HepG2 (cell line): ENCODE measurements at regions not wholly inside any gene's neighbourhood (a gene's known extent, or its start where the extent isn't known, plus 50 kb on each side); places are given as distances from the start of the nearest gene placed in this dataset.
A peak's percentile ranks its signal among the peaks of the same experiment; 100 is the strongest.

Experiments used
- CBX1 ChIP-seq: IDR thresholded peaks from one replicate; pipeline ENCODE4 v1.6.1; 2016; ENCODE audit warnings: antibody characterized with exemption, low read depth
- CEBPB ChIP-seq: IDR thresholded peaks from 2 replicates; pipeline ENCODE4 v1.6.1; 2011; ENCODE audit warnings: low read depth, low read length, improper control_type of control experiment, borderline replicate concordance
- CHD2 ChIP-seq: IDR thresholded peaks from 2 replicates; pipeline ENCODE4 v1.6.1; 2011; ENCODE audit warnings: low read depth, low read length, improper control_type of control experiment
- FOXM1 ChIP-seq: sonication (generic); formaldehyde crosslinking; IDR thresholded peaks from 2 replicates; pipeline ENCODE4 v1.5.0; 2020; ENCODE audit warnings: missing genetic modification reagents
- GATAD2A ChIP-seq: IDR thresholded peaks from 2 replicates; pipeline ENCODE4 v1.6.1; 2016
- HES4 ChIP-seq: sonication (generic); formaldehyde crosslinking; IDR thresholded peaks from 2 replicates; pipeline ENCODE4 v1.9.0; 2021; ENCODE audit warnings: mild to moderate bottlenecking, missing genetic modification reagents, borderline replicate concordance
- JUN ChIP-seq: sonication (generic); formaldehyde crosslinking; IDR thresholded peaks from 2 replicates; pipeline ENCODE4 v1.4.0; 2020; ENCODE audit warnings: mild to moderate bottlenecking, missing genetic modification reagents
- MXD4 ChIP-seq: IDR thresholded peaks from 2 replicates; pipeline ENCODE4 v1.6.1; 2016; ENCODE audit warnings: mild to moderate bottlenecking, missing biosample characterization, missing genetic modification reagents
- NCOA2 ChIP-seq: sonication (generic); formaldehyde crosslinking; IDR thresholded peaks from 2 replicates; pipeline ENCODE4 v1.8.0; 2022; ENCODE audit warnings: inconsistent platforms
- NFYB ChIP-seq: sonication (generic); formaldehyde crosslinking; IDR thresholded peaks from 2 replicates; pipeline ENCODE4 v1.4.0; 2020; ENCODE audit warnings: missing genetic modification reagents
- SAFB2 ChIP-seq: sonication (generic); formaldehyde crosslinking; IDR thresholded peaks from 2 replicates; pipeline ENCODE4 v1.5.1; 2020; ENCODE audit warnings: missing genetic modification reagents, low read depth, mild to moderate bottlenecking, borderline replicate concordance
- SP4 ChIP-seq: sonication (generic); formaldehyde crosslinking; IDR thresholded peaks from 2 replicates; pipeline ENCODE4 v1.8.1; 2023; ENCODE audit warnings: mild to moderate bottlenecking, missing genetic modification reagents
- SRY ChIP-seq: sonication (generic); formaldehyde crosslinking; IDR thresholded peaks from 2 replicates; pipeline ENCODE4 v1.8.0; 2022; ENCODE audit warnings: mild to moderate bottlenecking, missing genetic modification reagents
- TEAD3 ChIP-seq: optimal IDR thresholded peaks from 2 replicates; pipeline ENCODE3; 2016; ENCODE audit warnings: borderline replicate concordance
- THYN1 ChIP-seq: sonication (generic); formaldehyde crosslinking; IDR thresholded peaks from 2 replicates; pipeline ENCODE4 v1.8.1; 2023; ENCODE audit warnings: low read depth, mild to moderate bottlenecking, moderate library complexity, missing genetic modification reagents, borderline replicate concordance
- ZFP36 ChIP-seq: fragments of 150-350 bp; IDR thresholded peaks from 2 replicates; pipeline ENCODE4 v1.6.1; 2018; ENCODE audit warnings: borderline replicate concordance, low read length, low read depth; ENCODE audit not compliant: partially characterized antibody
- ZNF143 ChIP-seq: sonication (generic); formaldehyde crosslinking; IDR thresholded peaks from 2 replicates; pipeline ENCODE4 v1.4.0; 2020; ENCODE audit warnings: missing genetic modification reagents
- ZNF326 ChIP-seq: sonication (generic); formaldehyde crosslinking; IDR thresholded peaks from 2 replicates; pipeline ENCODE4 v1.4.0; 2020; ENCODE audit warnings: missing genetic modification reagents, borderline replicate concordance
- ZNF558 ChIP-seq: sonication (generic); formaldehyde crosslinking; IDR thresholded peaks from 2 replicates; pipeline ENCODE4 v1.9.0; 2022; ENCODE audit warnings: mild to moderate bottlenecking, missing genetic modification reagents, borderline replicate concordance
- ZNF605 ChIP-seq: sonication (generic); formaldehyde crosslinking; IDR thresholded peaks from 2 replicates; pipeline ENCODE4 v1.8.0; 2022; ENCODE audit warnings: mild to moderate bottlenecking, missing genetic modification reagents
- ZNF678 ChIP-seq: sonication (generic); formaldehyde crosslinking; IDR thresholded peaks from 2 replicates; pipeline ENCODE4 v1.4.0; 2020; ENCODE audit warnings: mild to moderate bottlenecking, missing genetic modification reagents
- ZNF766 ChIP-seq: sonication (generic); formaldehyde crosslinking; IDR thresholded peaks from 2 replicates; pipeline ENCODE4 v1.5.0; 2020; ENCODE audit warnings: missing genetic modification reagents, borderline replicate concordance
- ZNF878 ChIP-seq: sonication (generic); formaldehyde crosslinking; IDR thresholded peaks from 2 replicates; pipeline ENCODE4 v1.8.1; 2023; ENCODE audit warnings: mild to moderate bottlenecking, missing genetic modification reagents, moderate library complexity
- ZNF883 ChIP-seq: sonication (generic); formaldehyde crosslinking; IDR thresholded peaks from 2 replicates; pipeline ENCODE4 v1.5.1; 2020; ENCODE audit warnings: mild to moderate bottlenecking, missing genetic modification reagents; ENCODE audit errors: not compliant biosample characterization
- ZSCAN21 ChIP-seq: sonication (generic); formaldehyde crosslinking; IDR thresholded peaks from 2 replicates; pipeline ENCODE4 v1.8.0; 2022; ENCODE audit warnings: mild to moderate bottlenecking, missing genetic modification reagents, moderate library complexity, borderline replicate concordance
- TF ChIP-seq, protein P1 (sequence below): sonication (generic); formaldehyde crosslinking; IDR thresholded peaks from 2 replicates; pipeline ENCODE4 v1.5.0; 2020; ENCODE audit warnings: missing genetic modification reagents, mild to moderate bottlenecking, borderline replicate concordance
- TF ChIP-seq, protein P2 (sequence below): sonication (generic); formaldehyde crosslinking; IDR thresholded peaks from 2 replicates; pipeline ENCODE4 v1.4.0; 2020; ENCODE audit warnings: missing genetic modification reagents, borderline replicate concordance

- TF ChIP-seq ZNF883 (no peak), HES4 (CRISPR knock-in tag) (no peak), MXD4 (CRISPR knock-in tag) (no peak), SAFB2 (no peak), ZNF878 (CRISPR knock-in tag) (0 out of 2 replicates have a peak, but pooled peaks have one; percentile 7), THYN1 (CRISPR knock-in tag) (peak; percentile 16; the same call in 1 of the 2 replicates), NCOA2 (CRISPR knock-in tag) (peak; percentile 80), SRY (no peak), ZNF605 (CRISPR knock-in tag) (0 out of 2 replicates have a peak, but pooled peaks have one; percentile 49), GATAD2A (CRISPR knock-in tag) (peak; percentile 66), TEAD3 (CRISPR knock-in tag) (peak; percentile 94), CHD2 (no peak), JUN (CRISPR knock-in tag) (peak; percentile 99), ZNF766 (CRISPR knock-in tag) (no peak), CEBPB (0 out of 2 replicates have a peak, but pooled peaks have one; percentile 2), ZNF558 (CRISPR knock-in tag) (no peak), FOXM1 (CRISPR knock-in tag) (no peak), CBX1 (no peak), ZSCAN21 (CRISPR knock-in tag) (no peak; the same call in 1 of the 2 replicates), ZNF678 (CRISPR knock-in tag) (no peak), NFYB (CRISPR knock-in tag) (0 out of 2 replicates have a peak, but pooled peaks have one; percentile 3), ZNF143 (CRISPR knock-in tag) (no peak), ZNF326 (no peak), ZFP36 (no peak), SP4 (CRISPR knock-in tag) (no peak; the same call in 1 of the 2 replicates)
- TF ChIP-seq, protein P1, sequence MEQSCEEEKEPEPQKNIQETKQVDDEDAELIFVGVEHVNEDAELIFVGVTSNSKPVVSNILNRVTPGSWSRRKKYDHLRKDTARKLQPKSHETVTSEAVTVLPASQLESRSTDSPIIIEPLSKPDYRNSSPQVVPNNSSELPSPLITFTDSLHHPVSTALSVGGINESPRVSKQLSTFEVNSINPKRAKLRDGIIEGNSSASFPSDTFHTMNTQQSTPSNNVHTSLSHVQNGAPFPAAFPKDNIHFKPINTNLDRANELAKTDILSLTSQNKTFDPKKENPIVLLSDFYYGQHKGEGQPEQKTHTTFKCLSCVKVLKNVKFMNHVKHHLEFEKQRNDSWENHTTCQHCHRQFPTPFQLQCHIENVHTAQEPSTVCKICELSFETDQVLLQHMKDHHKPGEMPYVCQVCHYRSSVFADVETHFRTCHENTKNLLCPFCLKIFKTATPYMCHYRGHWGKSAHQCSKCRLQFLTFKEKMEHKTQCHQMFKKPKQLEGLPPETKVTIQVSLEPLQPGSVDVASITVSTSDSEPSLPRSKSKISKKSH (CRISPR knock-in tag), result no peak
- TF ChIP-seq, protein P2, sequence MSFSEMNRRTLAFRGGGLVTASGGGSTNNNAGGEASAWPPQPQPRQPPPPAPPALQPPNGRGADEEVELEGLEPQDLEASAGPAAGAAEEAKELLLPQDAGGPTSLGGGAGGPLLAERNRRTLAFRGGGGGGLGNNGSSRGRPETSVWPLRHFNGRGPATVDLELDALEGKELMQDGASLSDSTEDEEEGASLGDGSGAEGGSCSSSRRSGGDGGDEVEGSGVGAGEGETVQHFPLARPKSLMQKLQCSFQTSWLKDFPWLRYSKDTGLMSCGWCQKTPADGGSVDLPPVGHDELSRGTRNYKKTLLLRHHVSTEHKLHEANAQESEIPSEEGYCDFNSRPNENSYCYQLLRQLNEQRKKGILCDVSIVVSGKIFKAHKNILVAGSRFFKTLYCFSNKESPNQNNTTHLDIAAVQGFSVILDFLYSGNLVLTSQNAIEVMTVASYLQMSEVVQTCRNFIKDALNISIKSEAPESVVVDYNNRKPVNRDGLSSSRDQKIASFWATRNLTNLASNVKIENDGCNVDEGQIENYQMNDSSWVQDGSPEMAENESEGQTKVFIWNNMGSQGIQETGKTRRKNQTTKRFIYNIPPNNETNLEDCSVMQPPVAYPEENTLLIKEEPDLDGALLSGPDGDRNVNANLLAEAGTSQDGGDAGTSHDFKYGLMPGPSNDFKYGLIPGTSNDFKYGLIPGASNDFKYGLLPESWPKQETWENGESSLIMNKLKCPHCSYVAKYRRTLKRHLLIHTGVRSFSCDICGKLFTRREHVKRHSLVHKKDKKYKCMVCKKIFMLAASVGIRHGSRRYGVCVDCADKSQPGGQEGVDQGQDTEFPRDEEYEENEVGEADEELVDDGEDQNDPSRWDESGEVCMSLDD (CRISPR knock-in tag), result no peak
These were observed 218.3 kb downstream of the SOX9 start (continued) for GRCh38 chr17:72338847-72339790.
